ENCODE measurements at regions not wholly inside any gene's neighbourhood (a gene's known extent, or its start where the extent isn't known, plus 50 kb on each side); places are given as distances from the start of the nearest gene placed in this dataset.

- TF ChIP-seq, protein P1, sequence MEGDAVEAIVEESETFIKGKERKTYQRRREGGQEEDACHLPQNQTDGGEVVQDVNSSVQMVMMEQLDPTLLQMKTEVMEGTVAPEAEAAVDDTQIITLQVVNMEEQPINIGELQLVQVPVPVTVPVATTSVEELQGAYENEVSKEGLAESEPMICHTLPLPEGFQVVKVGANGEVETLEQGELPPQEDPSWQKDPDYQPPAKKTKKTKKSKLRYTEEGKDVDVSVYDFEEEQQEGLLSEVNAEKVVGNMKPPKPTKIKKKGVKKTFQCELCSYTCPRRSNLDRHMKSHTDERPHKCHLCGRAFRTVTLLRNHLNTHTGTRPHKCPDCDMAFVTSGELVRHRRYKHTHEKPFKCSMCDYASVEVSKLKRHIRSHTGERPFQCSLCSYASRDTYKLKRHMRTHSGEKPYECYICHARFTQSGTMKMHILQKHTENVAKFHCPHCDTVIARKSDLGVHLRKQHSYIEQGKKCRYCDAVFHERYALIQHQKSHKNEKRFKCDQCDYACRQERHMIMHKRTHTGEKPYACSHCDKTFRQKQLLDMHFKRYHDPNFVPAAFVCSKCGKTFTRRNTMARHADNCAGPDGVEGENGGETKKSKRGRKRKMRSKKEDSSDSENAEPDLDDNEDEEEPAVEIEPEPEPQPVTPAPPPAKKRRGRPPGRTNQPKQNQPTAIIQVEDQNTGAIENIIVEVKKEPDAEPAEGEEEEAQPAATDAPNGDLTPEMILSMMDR (conservative IDR thresholded peaks at IDR 0.05) = no peak
- TF ChIP-seq EZH2 (IDR thresholded peaks at IDR 0.05; ENCODE audit: low read depth) = no peak
These were observed 95.1 kb upstream of the C1orf21 start for GRCh38 chr1:184291701-184292100.
